GM12865 (cell line): ENCODE measurements at regions not wholly inside any gene's neighbourhood (a gene's known extent, or its start where the extent isn't known, plus 50 kb on each side); places are given as distances from the start of the nearest gene placed in this dataset.

Experiments
- DNase-seq: peaks from one replicate; pipeline ENCODE4 v3.0.0; 2010; ENCODE audit warnings: low read depth
- H3K4me3 ChIP-seq: 2 replicates; pipeline ENCODE4 v1.5.1; 2011; ENCODE audit warnings: mild to moderate bottlenecking, low read depth, low read length, control low read depth
- CTCF ChIP-seq: IDR thresholded peaks from 2 replicates; pipeline ENCODE4 v1.5.1; 2011; ENCODE audit warnings: low read length, control low read depth, low read depth, inconsistent platforms; ENCODE audit not compliant: insufficient read depth; ENCODE audit errors: missing control alignments

- no peak for DNase-seq
- H3K4me3 ChIP-seq: no peak overlapping the region
- TF ChIP-seq CTCF: no peak
These were observed 469.7 kb downstream of the TBC1D22A start for GRCh38 chr22:47232197-47232596.

DNA sequence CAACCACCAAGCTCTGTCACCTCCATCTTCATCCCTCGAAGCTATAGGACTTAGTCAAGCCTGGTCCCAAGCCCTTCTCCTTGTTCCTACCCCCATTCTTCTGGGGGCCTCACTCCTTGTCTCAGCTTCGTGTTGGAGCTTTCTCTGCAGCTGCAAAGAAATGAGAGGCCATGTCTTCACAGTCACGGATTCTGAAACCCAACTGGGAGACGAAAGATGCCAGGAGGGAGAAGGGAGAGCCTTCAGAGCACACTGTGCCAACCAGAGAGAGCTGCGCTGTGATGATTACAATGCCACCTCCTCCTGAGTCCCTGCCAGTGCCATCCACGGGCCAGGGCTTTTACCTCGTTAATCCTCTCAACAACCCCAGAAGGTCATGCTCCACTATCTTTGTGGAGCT lies 469.3 kb downstream of the TBC1D22A start:
- DNase-seq: no peak
- no peak for TF ChIP-seq CTCF
- H3K4me3 ChIP-seq: no peak overlapping the region

- TF ChIP-seq CTCF: no peak
- H3K4me3 ChIP-seq: no peak overlapping the region
- no peak for DNase-seq
These were observed 468.3 kb downstream of the TBC1D22A start for GRCh38 chr22:47230741-47231140.

DNA sequence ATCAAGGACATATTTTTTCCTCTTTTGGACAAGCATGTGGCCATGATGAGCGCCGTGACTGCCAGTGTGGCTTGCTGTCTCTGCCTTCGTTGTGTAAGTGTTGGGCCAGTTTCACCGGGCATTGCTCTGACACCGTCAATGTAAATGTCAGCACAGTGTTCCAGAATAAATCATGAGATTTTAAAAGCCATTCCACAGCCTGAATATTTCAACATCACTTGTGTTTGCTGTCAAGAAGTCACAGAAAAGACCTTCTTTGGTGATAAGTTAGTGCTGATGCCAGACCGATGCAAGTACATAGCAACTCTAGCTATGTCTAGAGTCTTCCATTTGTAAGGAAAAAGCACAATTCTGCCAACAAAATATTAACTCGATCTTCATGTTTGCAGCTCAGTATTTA lies 467.8 kb downstream of the TBC1D22A start:
- no peak for DNase-seq
- TF ChIP-seq CTCF: no peak
- no peak overlapping the region for H3K4me3 ChIP-seq

- H3K4me3 ChIP-seq: no peak overlapping the region
- TF ChIP-seq CTCF: no peak
- no peak for DNase-seq
These were observed 466.3 kb downstream of the TBC1D22A start for GRCh38 chr22:47228767-47229166.

- no peak for TF ChIP-seq CTCF
- DNase-seq: no peak
- H3K4me3 ChIP-seq: no peak overlapping the region
These were observed 463.6 kb downstream of the TBC1D22A start for GRCh38 chr22:47225931-47226633.

GRCh38 chr22:47225080-47225930 lies 462.9 kb downstream of the TBC1D22A start:
- TF ChIP-seq CTCF: no peak
- H3K4me3 ChIP-seq: no peak overlapping the region
- DNase-seq: no peak
